OCI-LY3 (cell line): ENCODE measurements at regions not wholly inside any gene's neighbourhood (a gene's known extent, or its start where the extent isn't known, plus 50 kb on each side); places are given as distances from the start of the nearest gene placed in this dataset.

Source experiments
- EZH2phosphoT487 ChIP-seq: fragments of 200-600 bp; shearing (Covaris generic); IDR thresholded peaks from 2 replicates; pipeline ENCODE4 v1.6.1; 2018; ENCODE audit warnings: antibody characterized with exemption, mixed run types, low read depth
- TF ChIP-seq, protein P1 (sequence below): fragments of 200-600, 300-600 bp; sonication (generic); IDR thresholded peaks from 2 replicates; pipeline ENCODE4 v1.5.1; 2014; ENCODE audit warnings: antibody characterized with exemption, low read length, low read depth

DNA sequence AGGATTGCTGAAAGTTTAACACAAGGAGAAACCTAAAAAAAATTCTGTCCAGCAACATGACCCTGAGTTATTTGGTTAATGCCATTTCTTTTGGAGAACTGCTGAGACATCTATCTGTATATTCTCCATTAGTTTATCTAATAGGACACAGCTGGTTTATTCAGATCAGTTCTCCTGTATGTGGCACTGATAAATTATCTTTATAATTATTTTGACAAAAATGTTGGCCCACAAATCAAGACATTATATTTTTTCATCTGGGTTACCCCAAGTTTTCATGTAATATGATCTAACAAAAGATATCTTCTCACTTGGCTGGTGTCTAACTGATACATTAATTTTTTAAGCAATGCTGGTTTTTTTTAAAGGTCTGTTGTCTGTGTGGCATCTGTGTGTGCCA is 231.4 kb downstream of the KLF12 start:
- TF ChIP-seq, protein P1, sequence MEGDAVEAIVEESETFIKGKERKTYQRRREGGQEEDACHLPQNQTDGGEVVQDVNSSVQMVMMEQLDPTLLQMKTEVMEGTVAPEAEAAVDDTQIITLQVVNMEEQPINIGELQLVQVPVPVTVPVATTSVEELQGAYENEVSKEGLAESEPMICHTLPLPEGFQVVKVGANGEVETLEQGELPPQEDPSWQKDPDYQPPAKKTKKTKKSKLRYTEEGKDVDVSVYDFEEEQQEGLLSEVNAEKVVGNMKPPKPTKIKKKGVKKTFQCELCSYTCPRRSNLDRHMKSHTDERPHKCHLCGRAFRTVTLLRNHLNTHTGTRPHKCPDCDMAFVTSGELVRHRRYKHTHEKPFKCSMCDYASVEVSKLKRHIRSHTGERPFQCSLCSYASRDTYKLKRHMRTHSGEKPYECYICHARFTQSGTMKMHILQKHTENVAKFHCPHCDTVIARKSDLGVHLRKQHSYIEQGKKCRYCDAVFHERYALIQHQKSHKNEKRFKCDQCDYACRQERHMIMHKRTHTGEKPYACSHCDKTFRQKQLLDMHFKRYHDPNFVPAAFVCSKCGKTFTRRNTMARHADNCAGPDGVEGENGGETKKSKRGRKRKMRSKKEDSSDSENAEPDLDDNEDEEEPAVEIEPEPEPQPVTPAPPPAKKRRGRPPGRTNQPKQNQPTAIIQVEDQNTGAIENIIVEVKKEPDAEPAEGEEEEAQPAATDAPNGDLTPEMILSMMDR: no peak
- TF ChIP-seq EZH2phosphoT487: no peak
